Osteoblast (primary cell): ENCODE measurements at regions not wholly inside any gene's neighbourhood (a gene's known extent, or its start where the extent isn't known, plus 50 kb on each side); places are given as distances from the start of the nearest gene placed in this dataset.

Experiments
- DNase-seq: peaks from one replicate; pipeline ENCODE4 v3.0.0; 2011; ENCODE audit warnings: low spot score, mixed read lengths; ENCODE audit not compliant: insufficient read length; ENCODE audit errors: missing footprints
- H2AFZ ChIP-seq: 2 replicates; pipeline ENCODE4 v1.6.0; 2011; ENCODE audit warnings: mild to moderate bottlenecking, low read length
- H3K27ac ChIP-seq: 2 replicates; pipeline ENCODE4 v1.5.1; 2011; ENCODE audit warnings: mild to moderate bottlenecking, low read depth, low read length, moderate library complexity
- H3K27me3 ChIP-seq: 2 replicates; pipeline ENCODE4 v1.6.0; 2012; ENCODE audit warnings: mild to moderate bottlenecking, control low read depth, inconsistent platforms, low read length, moderate library complexity; ENCODE audit not compliant: insufficient read depth
- H3K36me3 ChIP-seq: 2 replicates; pipeline ENCODE4 v1.5.1; 2011; ENCODE audit warnings: mild to moderate bottlenecking, low read length, control low read depth, moderate library complexity; ENCODE audit not compliant: insufficient read depth
- H3K4me1 ChIP-seq: 2 replicates; pipeline ENCODE4 v1.5.1; 2011; ENCODE audit warnings: mild to moderate bottlenecking, low read length, control low read depth, moderate library complexity; ENCODE audit not compliant: insufficient read depth
- H3K4me2 ChIP-seq: 2 replicates; pipeline ENCODE4 v1.6.0; 2011; ENCODE audit warnings: mild to moderate bottlenecking, low read length; ENCODE audit not compliant: insufficient read depth
- H3K4me3 ChIP-seq: fragments of 200-600 bp; sonication (generic); 3 replicates; pipeline ENCODE4 v1.5.1; 2012; ENCODE audit warnings: mild to moderate bottlenecking, low read length, inconsistent platforms; ENCODE audit not compliant: insufficient read depth
- H3K79me2 ChIP-seq: 2 replicates; pipeline ENCODE4 v1.6.0; 2012; ENCODE audit warnings: mild to moderate bottlenecking, low read length, control low read depth, inconsistent platforms; ENCODE audit not compliant: insufficient read depth
- H3K9me3 ChIP-seq: 2 replicates; pipeline ENCODE4 v1.5.1; 2011; ENCODE audit warnings: low read depth, low read length, control low read depth
- H4K20me1 ChIP-seq: 2 replicates; pipeline ENCODE4 v1.6.0; 2012; ENCODE audit warnings: mild to moderate bottlenecking, low read length, control low read depth; ENCODE audit not compliant: insufficient read depth
- CTCF ChIP-seq: IDR thresholded peaks from 2 replicates; pipeline ENCODE4 v1.5.1; 2011; ENCODE audit warnings: mild to moderate bottlenecking, low read depth, low read length, moderate library complexity; ENCODE audit errors: extremely low read depth

DNA sequence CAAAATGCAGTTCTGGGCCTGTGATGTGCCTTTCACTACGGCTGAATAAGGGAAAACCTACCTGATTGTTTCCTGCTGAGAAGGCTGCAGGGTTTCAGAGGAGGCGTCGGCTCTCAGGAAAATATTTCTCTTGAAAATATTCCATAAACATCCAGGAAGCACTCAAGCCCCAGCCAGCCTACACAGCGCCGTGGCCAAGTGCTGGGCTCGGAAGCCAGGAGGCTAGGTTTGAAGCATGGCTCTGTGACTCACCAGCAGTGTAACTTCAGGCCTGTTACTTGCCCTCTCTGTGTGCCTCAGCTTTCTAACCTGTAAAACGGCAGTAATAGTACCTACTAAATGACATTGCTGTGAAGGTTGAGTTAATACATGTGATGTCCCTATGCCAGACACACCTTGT is 399.1 kb downstream of the GATA3 start:
- TF ChIP-seq CTCF = no peak
- no peaks in the 10 kb centered on the region for H4K20me1 ChIP-seq
- no peaks in the 10 kb centered on the region for H3K9me3 ChIP-seq
- no peak overlapping the region for H2AFZ ChIP-seq
- no peak overlapping the region for H3K4me2 ChIP-seq
- H3K36me3 ChIP-seq = no peaks in the 10 kb centered on the region
- H3K27me3 ChIP-seq = no peaks in the 10 kb centered on the region
- no peaks in the 10 kb centered on the region for H3K4me1 ChIP-seq
- H3K27ac ChIP-seq = no peak overlapping the region
- no peaks in the 10 kb centered on the region for H3K79me2 ChIP-seq
- no peak overlapping the region for H3K4me3 ChIP-seq
- peak; percentile 18 for DNase-seq

GRCh38 chr10:8454357-8454756 is 399.9 kb downstream of the GATA3 start:
- H3K4me3 ChIP-seq = no peak overlapping the region
- no peaks in the 10 kb centered on the region for H3K4me1 ChIP-seq
- DNase-seq = no peak
- no peak for TF ChIP-seq CTCF
- H2AFZ ChIP-seq = no peak overlapping the region
- no peak overlapping the region for H3K27ac ChIP-seq
- no peaks in the 10 kb centered on the region for H3K9me3 ChIP-seq
- no peaks in the 10 kb centered on the region for H3K79me2 ChIP-seq
- no peak overlapping the region for H3K4me2 ChIP-seq
- no peaks in the 10 kb centered on the region for H3K27me3 ChIP-seq
- no peaks in the 10 kb centered on the region for H4K20me1 ChIP-seq
- H3K36me3 ChIP-seq = no peaks in the 10 kb centered on the region

GRCh38 chr10:8455181-8455580 is 400.7 kb downstream of the GATA3 start:
- Histone ChIP-seq H4K20me1 (no peaks in the 10 kb centered on the region), H3K79me2 (no peaks in the 10 kb centered on the region), H3K36me3 (no peaks in the 10 kb centered on the region), H3K4me3 (no peak overlapping the region), H3K4me1 (no peaks in the 10 kb centered on the region), H3K27me3 (no peaks in the 10 kb centered on the region), H3K9me3 (no peaks in the 10 kb centered on the region), H3K27ac (no peak overlapping the region), H2AFZ (no peak overlapping the region), H3K4me2 (no peak overlapping the region)
- DNase-seq = no peak
- TF ChIP-seq CTCF = no peak

DNA sequence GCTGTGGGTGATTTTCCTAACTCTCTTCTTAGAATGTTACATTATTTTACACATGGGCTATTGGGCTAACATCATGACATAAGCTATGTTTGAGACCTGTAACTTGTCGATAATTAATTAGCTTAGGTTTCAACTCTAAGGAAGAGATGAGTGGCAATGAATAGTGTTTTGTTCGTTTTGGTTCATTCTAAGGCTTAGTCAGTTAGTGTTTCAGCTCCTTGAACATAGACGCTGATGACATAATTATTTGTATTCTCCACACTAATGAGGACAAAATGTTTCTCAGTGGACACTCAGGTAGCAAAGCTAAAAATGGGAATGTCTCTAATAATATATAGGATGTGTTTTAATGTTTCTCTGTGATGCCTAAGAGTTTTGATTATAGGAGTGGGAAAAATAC is 401.9 kb downstream of the GATA3 start:
- Histone ChIP-seq H3K36me3 (no peaks in the 10 kb centered on the region), H3K4me1 (no peaks in the 10 kb centered on the region), H4K20me1 (no peaks in the 10 kb centered on the region), H3K9me3 (no peaks in the 10 kb centered on the region), H3K4me3 (no peak overlapping the region), H3K4me2 (no peak overlapping the region), H2AFZ (no peak overlapping the region), H3K79me2 (no peaks in the 10 kb centered on the region), H3K27me3 (no peaks in the 10 kb centered on the region), H3K27ac (no peak overlapping the region)
- DNase-seq = no peak
- TF ChIP-seq CTCF = no peak
